CD1c-positive myeloid dendritic cell (primary cell): ENCODE measurements at regions not wholly inside any gene's neighbourhood (a gene's known extent, or its start where the extent isn't known, plus 50 kb on each side); places are given as distances from the start of the nearest gene placed in this dataset.

Experiments
- DNase-seq: peaks from one replicate; pipeline ENCODE4 v3.0.0-alpha.2; 2016; ENCODE audit errors: extremely low spot score

DNA sequence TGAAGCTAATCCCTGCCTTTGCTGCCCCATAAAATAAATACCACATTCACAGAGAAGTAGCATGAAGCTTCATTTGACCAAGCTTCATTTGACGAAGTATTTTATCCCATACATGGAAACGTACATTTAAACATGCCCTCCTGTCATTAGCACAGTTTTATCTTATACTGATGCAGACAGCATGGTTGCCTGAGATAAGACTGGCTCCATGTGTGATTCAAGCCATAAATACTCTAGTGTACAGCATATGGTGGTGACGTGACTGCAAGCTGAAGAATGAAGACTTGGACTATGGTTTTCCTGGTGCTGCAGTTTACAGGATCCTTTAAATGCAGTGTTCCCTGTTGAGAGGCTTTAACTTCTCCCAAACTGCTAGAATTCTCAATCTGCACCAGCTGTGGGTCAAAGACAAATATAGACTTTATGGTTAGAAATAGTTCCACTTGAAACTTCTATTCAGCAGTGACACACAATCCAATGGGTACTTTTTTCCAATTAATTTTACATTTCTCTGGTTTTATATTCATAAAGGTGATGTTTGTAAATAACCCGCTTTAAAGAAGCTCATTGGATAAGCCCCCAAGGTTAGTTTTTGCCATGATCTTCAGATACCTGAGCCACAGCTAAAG is 64.9 kb downstream of the CYB561 start:
- DNase-seq = no peak

DNA sequence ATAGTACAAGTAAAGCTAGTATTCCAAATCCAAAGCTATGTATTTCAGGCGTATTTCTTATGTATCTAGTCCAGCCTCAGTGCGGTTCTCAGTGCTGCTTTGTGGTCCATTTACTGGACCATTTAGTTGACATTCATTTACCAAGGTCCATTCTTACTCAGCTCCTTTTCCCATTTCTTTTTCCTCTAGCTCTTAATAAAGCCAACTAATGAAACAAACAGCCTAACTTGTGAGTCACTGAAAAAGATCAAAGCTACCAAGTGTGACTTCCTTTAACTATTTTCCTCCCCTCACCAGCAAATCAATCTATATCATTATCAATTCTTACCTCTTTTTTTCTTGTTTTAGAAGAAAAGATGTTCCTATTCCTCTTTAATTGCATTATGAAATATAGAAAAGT is 64.0 kb downstream of the CYB561 start:
- DNase-seq = no peak
